Cardiac fibroblast (primary cell): ENCODE measurements at regions not wholly inside any gene's neighbourhood (a gene's known extent, or its start where the extent isn't known, plus 50 kb on each side); places are given as distances from the start of the nearest gene placed in this dataset.

Experiments used
- DNase-seq, 2 donors: peaks; one replicate each; pipeline versions ENCODE4 v3.0.0 to v3.0.0-alpha.2; 2010; ENCODE audit warnings: low read depth in 2 of 2
- H3K4me3 ChIP-seq, 2 donors: replicated peaks in 1 of 2; 1 replicate in 1 of 2; 2 replicates in 1 of 2; pipeline ENCODE4 v1.5.1; 2011; ENCODE audit warnings: low read depth in 2 of 2, low read length in 2 of 2, mild to moderate bottlenecking in 2 of 2, moderate library complexity in 1 of 2
- TF ChIP-seq, protein P1 (sequence below): IDR thresholded peaks from one replicate; pipeline ENCODE4 v1.5.1; 2011; ENCODE audit warnings: low read depth, mild to moderate bottlenecking, low read length, inconsistent platforms

DNA sequence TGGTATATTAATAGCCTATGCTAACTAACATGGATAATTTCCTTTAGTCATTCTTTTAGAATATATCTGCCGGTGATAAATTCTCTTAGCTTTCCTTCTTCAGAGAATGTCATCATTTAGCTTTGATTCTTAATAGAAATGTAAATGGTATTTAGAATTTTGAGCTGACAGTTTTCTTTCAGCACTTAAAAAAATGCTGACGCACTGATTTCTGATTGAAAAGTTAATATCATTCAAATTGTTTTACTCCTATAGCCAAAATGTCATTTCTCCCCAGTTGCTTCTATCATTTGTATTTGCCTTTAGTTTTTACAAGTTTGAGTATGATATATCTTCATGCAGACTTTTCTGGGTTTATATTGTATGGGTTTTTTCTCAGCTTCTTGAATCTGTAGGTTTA lies 668.0 kb downstream of the LTN1 start:
- TF ChIP-seq, protein P1, sequence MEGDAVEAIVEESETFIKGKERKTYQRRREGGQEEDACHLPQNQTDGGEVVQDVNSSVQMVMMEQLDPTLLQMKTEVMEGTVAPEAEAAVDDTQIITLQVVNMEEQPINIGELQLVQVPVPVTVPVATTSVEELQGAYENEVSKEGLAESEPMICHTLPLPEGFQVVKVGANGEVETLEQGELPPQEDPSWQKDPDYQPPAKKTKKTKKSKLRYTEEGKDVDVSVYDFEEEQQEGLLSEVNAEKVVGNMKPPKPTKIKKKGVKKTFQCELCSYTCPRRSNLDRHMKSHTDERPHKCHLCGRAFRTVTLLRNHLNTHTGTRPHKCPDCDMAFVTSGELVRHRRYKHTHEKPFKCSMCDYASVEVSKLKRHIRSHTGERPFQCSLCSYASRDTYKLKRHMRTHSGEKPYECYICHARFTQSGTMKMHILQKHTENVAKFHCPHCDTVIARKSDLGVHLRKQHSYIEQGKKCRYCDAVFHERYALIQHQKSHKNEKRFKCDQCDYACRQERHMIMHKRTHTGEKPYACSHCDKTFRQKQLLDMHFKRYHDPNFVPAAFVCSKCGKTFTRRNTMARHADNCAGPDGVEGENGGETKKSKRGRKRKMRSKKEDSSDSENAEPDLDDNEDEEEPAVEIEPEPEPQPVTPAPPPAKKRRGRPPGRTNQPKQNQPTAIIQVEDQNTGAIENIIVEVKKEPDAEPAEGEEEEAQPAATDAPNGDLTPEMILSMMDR, result no peak
- no peak overlapping the region for H3K4me3 ChIP-seq
- DNase-seq, result no peak

GRCh38 chr21:28317177-28317950 lies 675.3 kb downstream of the LTN1 start:
- DNase-seq, result no peak
- TF ChIP-seq, protein P1, result no peak
- H3K4me3 ChIP-seq, result no peak overlapping the region

DNA sequence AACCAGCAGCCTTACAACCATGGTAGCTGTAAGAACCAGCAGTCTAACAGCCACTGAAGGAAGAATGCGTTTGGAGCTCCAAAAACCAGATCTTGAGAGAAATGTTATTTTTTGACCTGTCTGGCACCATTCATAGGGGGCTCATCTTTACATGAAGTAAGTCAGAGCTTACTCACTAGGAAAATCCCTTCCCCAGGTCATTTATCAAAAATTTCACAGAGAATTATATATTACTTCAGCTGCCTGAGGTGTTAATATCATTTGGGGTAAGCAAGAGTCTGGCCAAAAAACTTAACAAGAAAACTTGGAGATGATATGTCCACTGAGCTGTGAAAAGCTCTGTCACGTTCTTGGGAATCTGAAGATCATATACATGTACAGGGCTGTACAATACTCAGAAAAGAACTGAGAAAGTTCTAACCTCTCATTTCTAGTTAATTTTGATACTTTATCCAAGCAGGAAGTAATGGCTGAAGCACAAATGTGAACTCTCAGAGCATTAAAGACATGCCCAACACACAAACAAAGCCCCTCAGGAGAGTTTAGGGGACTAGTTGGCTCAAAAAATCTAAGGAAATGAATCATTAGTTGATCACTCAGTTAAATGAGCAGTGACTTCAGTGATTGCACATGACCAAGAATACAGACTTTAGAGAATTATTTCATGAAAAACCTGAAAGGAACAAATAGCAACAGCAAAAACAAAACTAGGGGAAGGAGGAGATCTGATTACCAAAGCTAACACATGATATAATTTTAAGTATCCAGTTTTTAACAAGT lies 681.1 kb downstream of the LTN1 start:
- peak in 1 of 2 donors; percentile 29 for DNase-seq
- no peak overlapping the region for H3K4me3 ChIP-seq
- TF ChIP-seq, protein P1, result no peak

- no peak for DNase-seq
- no peak overlapping the region for H3K4me3 ChIP-seq
- TF ChIP-seq, protein P1, result no peak
Measured at GRCh38 chr21:28310711-28311110, 682.0 kb downstream of the LTN1 start.

DNA sequence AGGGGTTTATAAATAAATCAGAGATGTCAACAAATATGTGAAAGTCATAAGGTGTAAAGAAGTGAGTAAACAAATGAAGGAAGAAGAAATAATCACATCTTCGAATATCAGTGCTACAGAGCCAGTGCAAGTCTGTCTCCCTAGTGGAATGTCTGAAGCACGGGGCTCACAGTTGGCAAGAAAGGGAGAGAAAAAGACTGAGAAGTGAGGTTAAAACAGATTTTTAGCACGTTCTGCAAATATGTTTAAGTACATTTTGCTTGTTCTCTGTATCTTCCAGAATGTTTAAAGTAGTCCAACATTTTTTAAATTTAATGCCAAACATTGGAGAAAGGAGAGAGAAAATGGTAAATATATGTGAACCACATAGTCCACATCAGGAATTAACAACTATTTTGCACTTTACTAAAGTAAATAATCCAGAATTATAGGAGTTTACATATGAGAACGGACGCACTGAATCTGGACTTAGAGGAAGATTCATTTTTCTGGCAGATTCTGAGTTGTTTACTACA lies 682.4 kb downstream of the LTN1 start:
- TF ChIP-seq, protein P1, result no peak
- no peak overlapping the region for H3K4me3 ChIP-seq
- no peak for DNase-seq

- DNase-seq, result no peak
- TF ChIP-seq, protein P1, result no peak
- H3K4me3 ChIP-seq, result no peak overlapping the region
Measured at GRCh38 chr21:28309596-28309995, 683.1 kb downstream of the LTN1 start.
